BLaER1 (cell line): ENCODE measurements at regions not wholly inside any gene's neighbourhood (a gene's known extent, or its start where the extent isn't known, plus 50 kb on each side); places are given as distances from the start of the nearest gene placed in this dataset.
"Not testable (repeated sequence)": the region's sequence is repeated elsewhere in the genome, so short reads cannot be mapped to it uniquely, and the experiment has no call there.

Experiments
- H3K27ac ChIP-seq: shearing (Covaris generic); formaldehyde crosslinking; 2 replicates; pipeline ENCODE4 v1.8.1; 2022
- H3K27me3 ChIP-seq: shearing (Covaris generic); formaldehyde crosslinking; 2 replicates; pipeline ENCODE4 v1.8.1; 2022
- H3K36me3 ChIP-seq: shearing (Covaris generic); formaldehyde crosslinking; 2 replicates; pipeline ENCODE4 v1.8.1; 2022
- H3K4me1 ChIP-seq: shearing (Covaris generic); formaldehyde crosslinking; 2 replicates; pipeline ENCODE4 v1.8.1; 2022
- H3K4me2 ChIP-seq: shearing (Covaris generic); formaldehyde crosslinking; 2 replicates; pipeline ENCODE4 v1.8.1; 2022
- H3K4me3 ChIP-seq: shearing (Covaris generic); formaldehyde crosslinking; 2 replicates; pipeline ENCODE4 v1.8.1; 2022
- H3K9ac ChIP-seq: shearing (Covaris generic); formaldehyde crosslinking; 2 replicates; pipeline ENCODE4 v1.8.1; 2022
- H3K9me3 ChIP-seq: shearing (Covaris generic); formaldehyde crosslinking; 2 replicates; pipeline ENCODE4 v1.8.1; 2022
- H4K20me1 ChIP-seq: shearing (Covaris generic); formaldehyde crosslinking; 2 replicates; pipeline ENCODE4 v1.8.1; 2022
- Cebpa-rat ChIP-seq: shearing (Covaris generic); IDR thresholded peaks from 2 replicates; pipeline ENCODE4 v1.8.1; 2022

- Histone ChIP-seq H4K20me1 (no peaks in the 10 kb centered on the region), H3K27me3 (no peaks in the 10 kb centered on the region), H3K4me2 (no peak overlapping the region), H3K4me3 (no peak overlapping the region), H3K4me1 (no peaks in the 10 kb centered on the region), H3K9me3 (no peaks in the 10 kb centered on the region), H3K9ac (no peak overlapping the region), H3K27ac (no peak overlapping the region), H3K36me3 (no peaks in the 10 kb centered on the region)
- no peak for TF ChIP-seq Cebpa-rat
Measured at GRCh38 chr18:1658908-1659566, 754.4 kb downstream of the ADCYAP1 start.

GRCh38 chr18:1663879-1664705, 759.4 kb downstream of the ADCYAP1 start:
- H3K27ac ChIP-seq, result no peak overlapping the region
- H3K36me3 ChIP-seq, result no peaks in the 10 kb centered on the region
- no peaks in the 10 kb centered on the region for H3K9me3 ChIP-seq
- no peaks in the 10 kb centered on the region for H3K4me1 ChIP-seq
- no peaks in the 10 kb centered on the region for H4K20me1 ChIP-seq
- no peak overlapping the region for H3K4me3 ChIP-seq
- H3K27me3 ChIP-seq, result no peaks in the 10 kb centered on the region
- TF ChIP-seq Cebpa-rat, result no peak
- H3K9ac ChIP-seq, result no peak overlapping the region
- H3K4me2 ChIP-seq, result no peak overlapping the region

- Histone ChIP-seq H3K36me3 (no peaks in the 10 kb centered on the region), H4K20me1 (no peaks in the 10 kb centered on the region), H3K9ac (no peak overlapping the region), H3K4me1 (no peaks in the 10 kb centered on the region), H3K27me3 (no peaks in the 10 kb centered on the region), H3K4me2 (no peak overlapping the region), H3K4me3 (no peak overlapping the region), H3K9me3 (no peaks in the 10 kb centered on the region), H3K27ac (no peak overlapping the region)
- TF ChIP-seq Cebpa-rat, result no peak
Measured at GRCh38 chr18:1665079-1665478, 760.4 kb downstream of the ADCYAP1 start.

GRCh38 chr18:1668279-1668678, 763.6 kb downstream of the ADCYAP1 start:
- Histone ChIP-seq H4K20me1 (no peaks in the 10 kb centered on the region), H3K4me1 (no peaks in the 10 kb centered on the region), H3K9me3 (peaks cover 10% of the 10 kb centered on the region; the same call in 1 of the 2 replicates), H3K9ac (no peak overlapping the region), H3K27ac (no peak overlapping the region), H3K4me2 (no peak overlapping the region), H3K4me3 (no peak overlapping the region), H3K36me3 (no peaks in the 10 kb centered on the region), H3K27me3 (no peaks in the 10 kb centered on the region)
- no peak for TF ChIP-seq Cebpa-rat

GRCh38 chr18:1671710-1672109, 767.0 kb downstream of the ADCYAP1 start:
- not testable (repeated sequence) for H3K36me3 ChIP-seq, H4K20me1 ChIP-seq, H3K4me3 ChIP-seq, H3K4me1 ChIP-seq, H3K9ac ChIP-seq, H3K27me3 ChIP-seq, H3K4me2 ChIP-seq, H3K27ac ChIP-seq
- H3K9me3 ChIP-seq, result peaks cover 10% of the 10 kb centered on the region; the same call in 1 of the 2 replicates

DNA sequence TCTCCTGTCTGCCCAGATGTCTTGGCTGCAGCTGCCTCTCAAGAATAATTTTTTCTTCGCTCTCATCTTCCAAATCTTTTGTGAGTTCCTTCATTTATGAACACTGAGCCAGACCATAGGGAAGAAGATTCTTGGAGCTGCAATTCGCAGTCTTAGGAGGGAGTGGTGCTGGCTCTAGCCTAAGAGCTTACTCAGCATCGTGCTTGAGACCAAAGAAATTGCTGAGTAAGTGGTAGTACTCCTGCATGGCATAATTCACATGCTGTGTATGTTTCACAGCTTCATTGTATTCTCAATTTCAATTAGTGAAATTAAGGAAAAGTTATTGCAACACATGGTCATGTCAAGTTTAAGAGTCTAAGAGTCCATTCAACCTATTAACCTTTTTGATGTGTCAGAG, 771.7 kb downstream of the ADCYAP1 start:
- no peaks in the 10 kb centered on the region for H3K27me3 ChIP-seq
- peaks cover 9% of the 10 kb centered on the region; the same call in 1 of the 2 replicates for H3K9me3 ChIP-seq
- no peaks in the 10 kb centered on the region for H4K20me1 ChIP-seq
- no peak overlapping the region for H3K4me3 ChIP-seq
- H3K27ac ChIP-seq, result no peak overlapping the region
- H3K4me2 ChIP-seq, result no peak overlapping the region
- H3K4me1 ChIP-seq, result no peaks in the 10 kb centered on the region
- no peak; the same call in 1 of the 2 replicates for TF ChIP-seq Cebpa-rat
- no peaks in the 10 kb centered on the region for H3K36me3 ChIP-seq
- no peak overlapping the region for H3K9ac ChIP-seq

GRCh38 chr18:1680108-1680507, 775.4 kb downstream of the ADCYAP1 start:
- Histone ChIP-seq H3K36me3 (no peaks in the 10 kb centered on the region), H3K4me2 (no peak overlapping the region), H3K27ac (no peak overlapping the region), H3K9ac (no peak overlapping the region), H3K4me3 (no peak overlapping the region), H3K4me1 (no peaks in the 10 kb centered on the region), H4K20me1 (no peaks in the 10 kb centered on the region), H3K9me3 (no peaks in the 10 kb centered on the region), H3K27me3 (no peaks in the 10 kb centered on the region)
- no peak for TF ChIP-seq Cebpa-rat

- no peak overlapping the region for H3K9ac ChIP-seq
- no peak for TF ChIP-seq Cebpa-rat
- H3K4me2 ChIP-seq, result no peak overlapping the region
Measured at GRCh38 chr18:1691863-1692262, 787.2 kb downstream of the ADCYAP1 start.

GRCh38 chr18:1708006-1708405, 803.3 kb downstream of the ADCYAP1 start:
- Histone ChIP-seq H3K9ac (no peak overlapping the region), H3K4me1 (no peaks in the 10 kb centered on the region), H3K4me2 (no peak overlapping the region), H3K27me3 (no peaks in the 10 kb centered on the region), H3K36me3 (no peaks in the 10 kb centered on the region), H3K27ac (no peak overlapping the region), H3K9me3 (no peaks in the 10 kb centered on the region), H3K4me3 (no peak overlapping the region), H4K20me1 (no peaks in the 10 kb centered on the region)
- no peak for TF ChIP-seq Cebpa-rat

More at GRCh38 chr18:1691863-1692262, 787.2 kb downstream of the ADCYAP1 start:
- Histone ChIP-seq H3K36me3 (no peaks in the 10 kb centered on the region), H3K9me3 (peaks cover 9% of the 10 kb centered on the region; the same call in 1 of the 2 replicates), H4K20me1 (no peaks in the 10 kb centered on the region), H3K27me3 (no peaks in the 10 kb centered on the region), H3K4me3 (no peak overlapping the region), H3K27ac (no peak overlapping the region), H3K4me1 (no peaks in the 10 kb centered on the region)

- Histone ChIP-seq H3K4me1 (no peaks in the 10 kb centered on the region), H3K9me3 (no peaks in the 10 kb centered on the region), H3K36me3 (no peaks in the 10 kb centered on the region), H3K9ac (no peak overlapping the region), H3K4me2 (no peak overlapping the region), H4K20me1 (no peaks in the 10 kb centered on the region), H3K27ac (no peak overlapping the region), H3K27me3 (no peaks in the 10 kb centered on the region), H3K4me3 (no peak overlapping the region)
- no peak for TF ChIP-seq Cebpa-rat
Measured at GRCh38 chr18:1710114-1710513, 805.4 kb downstream of the ADCYAP1 start.
